ENCODE measurements at regions not wholly inside any gene's neighbourhood (a gene's known extent, or its start where the extent isn't known, plus 50 kb on each side); places are given as distances from the start of the nearest gene placed in this dataset.

- TF ChIP-seq POLR2AphosphoS5 (IDR thresholded peaks at IDR 0.05; ENCODE audit: low read depth) = no peak
- TF ChIP-seq NANOG (IDR thresholded peaks at IDR 0.05; ENCODE audit: borderline replicate concordance) = no peak
- no peak for TF ChIP-seq ZNF331 (CRISPR knock-in tag; IDR thresholded peaks at IDR 0.05; ENCODE audit: low read depth)
- TF ChIP-seq ZNF114 (CRISPR knock-in tag; IDR thresholded peaks at IDR 0.05) = no peak
- Histone ChIP-seq H3K4me2 (no peak overlapping the region), H3K4me1 (ENCODE audit: insufficient read depth) (no peaks in the 10 kb centered on the region), H2AFZ (no peak overlapping the region), H3K79me2 (replicated peaks; ENCODE audit: insufficient read depth) (no peaks in the 10 kb centered on the region), H3K36me3 (ENCODE audit: insufficient read depth) (no peaks in the 10 kb centered on the region), H3F3A (replicated peaks; ENCODE audit: low read depth) (no peaks in the 10 kb centered on the region), H3K27me3 (ENCODE audit: insufficient read depth) (no peaks in the 10 kb centered on the region), H3K9me2 (ENCODE audit: insufficient read depth) (no peaks in the 10 kb centered on the region; the same call in 1 of the 2 replicates), H3K27ac (ENCODE audit: low read depth) (no peak overlapping the region), H3K4me3 (no peak overlapping the region), H4K20me1 (replicated peaks; ENCODE audit: insufficient read depth) (no peaks in the 10 kb centered on the region)
- Mint-ChIP-seq H3K27me3 (ENCODE audit: insufficient read depth, low read depth, poor library complexity) (no peaks in the 10 kb centered on the region), H3K27ac (no peak overlapping the region), H3K9me3 (no peaks in the 10 kb centered on the region), H3K4me1 (no peaks in the 10 kb centered on the region), H3K36me3 (ENCODE audit: low read depth) (no peaks in the 10 kb centered on the region), H3K4me3 (no peak overlapping the region)
- DNase-seq (ENCODE audit: low spot score) (no peak), ATAC-seq (no peak)
Observed at GRCh38 chr11:97280347-97280746, 890.5 kb downstream of the JRKL start.

GRCh38 chr11:97289823-97290222 lies 900.0 kb downstream of the JRKL start:
- Mint-ChIP-seq H3K36me3 (ENCODE audit: low read depth) (peaks cover 5% of the 10 kb centered on the region; the same call in 2 of the 3 replicates), H3K27ac (no peak overlapping the region), H3K27me3 (ENCODE audit: insufficient read depth, low read depth, poor library complexity) (no peaks in the 10 kb centered on the region), H3K4me3 (no peak overlapping the region), H3K9me3 (peaks cover 19% of the 10 kb centered on the region), H3K4me1 (no peaks in the 10 kb centered on the region)
- no peak overlapping the region for H2AFZ ChIP-seq
- no peak overlapping the region for H3K4me3 ChIP-seq
- H3K79me2 ChIP-seq (replicated peaks; ENCODE audit: insufficient read depth) = no peaks in the 10 kb centered on the region
- H3K27ac ChIP-seq (ENCODE audit: low read depth) = no peak overlapping the region
- no peaks in the 10 kb centered on the region for H3K4me1 ChIP-seq (ENCODE audit: insufficient read depth)
- DNase-seq (ENCODE audit: low spot score) (no peak), ATAC-seq (no peak)
- H3K36me3 ChIP-seq (ENCODE audit: insufficient read depth) = no peaks in the 10 kb centered on the region
- no peaks in the 10 kb centered on the region for H3F3A ChIP-seq (replicated peaks; ENCODE audit: low read depth)
- no peak overlapping the region for H3K4me2 ChIP-seq
- no peaks in the 10 kb centered on the region for H4K20me1 ChIP-seq (replicated peaks; ENCODE audit: insufficient read depth)
- H3K9me2 ChIP-seq (ENCODE audit: insufficient read depth) = no peaks in the 10 kb centered on the region
- H3K27me3 ChIP-seq (ENCODE audit: insufficient read depth) = no peaks in the 10 kb centered on the region
- TF ChIP-seq ETS1 (IDR thresholded peaks at IDR 0.05) (no peak), STAT1 (IDR thresholded peaks at IDR 0.05; ENCODE audit: unreplicated experiment) (no peak), REST (IDR thresholded peaks at IDR 0.05; ENCODE audit: unreplicated experiment) (no peak), NANOG (IDR thresholded peaks at IDR 0.05; ENCODE audit: borderline replicate concordance) (no peak), ZNF462 (CRISPR knock-in tag; IDR thresholded peaks at IDR 0.05) (no peak), JUNB (IDR thresholded peaks at IDR 0.05; ENCODE audit: unreplicated experiment) (no peak), EZH2phosphoT487 (IDR thresholded peaks at IDR 0.05; ENCODE audit: unreplicated experiment) (no peak)

All from GM23338 (cell line).